Stomach smooth muscle (tissue), 2 donors: ENCODE measurements at regions not wholly inside any gene's neighbourhood (a gene's known extent, or its start where the extent isn't known, plus 50 kb on each side); places are given as distances from the start of the nearest gene placed in this dataset.

Source experiments
- H3K27ac ChIP-seq: one replicate; pipeline ENCODE4 v1.7.0; 2013; ENCODE audit warnings: mild to moderate bottlenecking, low read length, inconsistent platforms
- H3K27me3 ChIP-seq, 2 donors: one replicate each; pipeline ENCODE4 v1.7.0; 2013; ENCODE audit warnings: low read length in 2 of 2; ENCODE audit not compliant: insufficient read depth in 2 of 2, control insufficient read depth in 1 of 2
- H3K36me3 ChIP-seq, 2 donors: one replicate each; pipeline ENCODE4 v1.7.0; 2013; ENCODE audit warnings: low read length in 2 of 2; ENCODE audit not compliant: control insufficient read depth in 2 of 2, insufficient read depth in 2 of 2
- H3K4me1 ChIP-seq: one replicate; pipeline ENCODE4 v1.7.0; 2013; ENCODE audit warnings: low read length; ENCODE audit not compliant: control insufficient read depth, insufficient read depth
- H3K4me3 ChIP-seq, 2 donors: one replicate each; pipeline ENCODE4 v1.7.0; 2013; ENCODE audit warnings: low read length in 2 of 2
- H3K9ac ChIP-seq, 2 donors: one replicate each; pipeline ENCODE4 v1.7.0; 2013; ENCODE audit warnings: low read length in 2 of 2, mild to moderate bottlenecking in 1 of 2
- H3K9me3 ChIP-seq, 2 donors: one replicate each; pipeline ENCODE4 v1.7.0; 2013; ENCODE audit warnings: low read length in 2 of 2; ENCODE audit not compliant: control insufficient read depth in 2 of 2
- donor health status: healthy.
- donor health status: Pancreatic carcinoma.

- Histone ChIP-seq H3K4me1 (peaks cover 6% of the 10 kb centered on the region), H3K27me3 (no peaks in the 10 kb centered on the region), H3K9ac (no peak overlapping the region), H3K36me3 (no peaks in the 10 kb centered on the region), H3K4me3 (no peak overlapping the region), H3K27ac (no peak overlapping the region), H3K9me3 (no peaks in the 10 kb centered on the region)
Observed at GRCh38 chr5:110108520-110108919, 418.8 kb downstream of the MAN2A1 start.

DNA sequence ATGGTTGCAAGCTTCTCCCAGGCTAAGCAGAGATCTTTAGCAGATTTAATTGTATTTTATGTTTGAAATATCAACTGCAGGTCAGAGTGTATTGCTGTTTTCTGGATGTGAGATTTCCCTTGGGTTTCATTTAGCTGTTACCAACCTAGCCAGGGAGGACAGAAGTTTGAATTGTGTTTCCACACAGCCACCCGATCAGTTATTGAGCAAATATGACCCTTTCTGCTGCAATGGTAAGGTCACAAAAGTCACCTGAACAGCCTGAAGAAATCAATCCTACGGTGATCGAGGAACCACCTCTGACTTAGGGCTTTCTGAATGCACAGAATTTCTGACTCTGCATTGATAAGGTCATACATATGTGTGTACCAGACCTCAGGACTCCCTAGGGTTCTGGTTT lies 419.9 kb downstream of the MAN2A1 start:
- Histone ChIP-seq H3K27me3 (no peaks in the 10 kb centered on the region), H3K9ac (no peak overlapping the region), H3K27ac (no peak overlapping the region), H3K4me3 (no peak overlapping the region), H3K4me1 (peaks cover 6% of the 10 kb centered on the region), H3K36me3 (no peaks in the 10 kb centered on the region), H3K9me3 (no peaks in the 10 kb centered on the region)

GRCh38 chr5:110112348-110112747 lies 422.6 kb downstream of the MAN2A1 start:
- no peak overlapping the region for H3K9ac ChIP-seq
- no peaks in the 10 kb centered on the region for H3K36me3 ChIP-seq

GRCh38 chr5:110115503-110115902 lies 425.8 kb downstream of the MAN2A1 start:
- Histone ChIP-seq H3K36me3 (no peaks in the 10 kb centered on the region), H3K4me1 (no peaks in the 10 kb centered on the region), H3K4me3 (no peak overlapping the region), H3K27ac (no peak overlapping the region), H3K9me3 (peaks cover 0 to 5% of the 10 kb centered on the region in 2 donors), H3K9ac (no peak overlapping the region), H3K27me3 (no peaks in the 10 kb centered on the region)

More at GRCh38 chr5:110112348-110112747, 422.6 kb downstream of the MAN2A1 start:
- Histone ChIP-seq H3K27me3 (no peaks in the 10 kb centered on the region), H3K4me1 (no peaks in the 10 kb centered on the region), H3K9me3 (peaks cover 0 to 5% of the 10 kb centered on the region in 2 donors), H3K4me3 (no peak overlapping the region), H3K27ac (no peak overlapping the region)

- H3K4me3 ChIP-seq = no peak overlapping the region
- no peaks in the 10 kb centered on the region for H3K36me3 ChIP-seq
- no peak overlapping the region for H3K27ac ChIP-seq
- peaks cover 0 to 5% of the 10 kb centered on the region in 2 donors for H3K9me3 ChIP-seq
- H3K27me3 ChIP-seq = no peaks in the 10 kb centered on the region
- no peaks in the 10 kb centered on the region for H3K4me1 ChIP-seq
- no peak overlapping the region for H3K9ac ChIP-seq
Observed at GRCh38 chr5:110116539-110116938, 426.8 kb downstream of the MAN2A1 start.

- Histone ChIP-seq H3K27ac (no peak overlapping the region), H3K27me3 (no peaks in the 10 kb centered on the region), H3K4me3 (no peak overlapping the region), H3K4me1 (no peaks in the 10 kb centered on the region), H3K9me3 (peaks cover 0 to 14% of the 10 kb centered on the region in 2 donors), H3K9ac (no peak overlapping the region), H3K36me3 (no peaks in the 10 kb centered on the region)
Observed at GRCh38 chr5:110134963-110135935, 445.5 kb downstream of the MAN2A1 start.

GRCh38 chr5:110150199-110150598 lies 460.5 kb downstream of the MAN2A1 start:
- Histone ChIP-seq H3K9me3 (no peaks in the 10 kb centered on the region), H3K27ac (no peak overlapping the region), H3K27me3 (no peaks in the 10 kb centered on the region), H3K4me3 (no peak overlapping the region), H3K4me1 (no peaks in the 10 kb centered on the region), H3K9ac (no peak overlapping the region), H3K36me3 (no peaks in the 10 kb centered on the region)

- Histone ChIP-seq H3K4me1 (no peaks in the 10 kb centered on the region), H3K36me3 (no peaks in the 10 kb centered on the region), H3K9me3 (no peaks in the 10 kb centered on the region), H3K4me3 (no peak overlapping the region), H3K27me3 (no peaks in the 10 kb centered on the region), H3K9ac (no peak overlapping the region), H3K27ac (no peak overlapping the region)
Observed at GRCh38 chr5:110159202-110159601, 469.5 kb downstream of the MAN2A1 start.

DNA sequence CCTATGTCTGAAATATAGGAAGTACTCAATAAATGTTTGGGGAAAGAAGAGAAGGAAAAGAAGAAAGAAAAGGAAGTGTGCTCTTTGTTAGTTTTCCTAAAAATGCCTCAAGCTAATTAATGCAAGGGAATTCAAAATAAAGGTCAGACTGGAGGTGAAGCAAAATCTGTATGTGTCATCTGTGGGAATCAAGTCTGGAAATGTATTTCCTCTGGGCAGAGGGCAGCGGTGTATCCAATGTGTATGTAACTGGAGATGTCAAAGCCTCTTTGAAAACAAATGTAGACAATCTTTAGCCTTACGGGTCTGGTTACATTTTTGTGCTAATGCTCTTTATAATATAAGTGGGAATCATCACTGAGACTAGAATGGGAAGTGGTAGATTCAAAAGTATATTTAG lies 471.4 kb downstream of the MAN2A1 start:
- no peak overlapping the region for H3K4me3 ChIP-seq
- H3K27me3 ChIP-seq = no peaks in the 10 kb centered on the region
- no peaks in the 10 kb centered on the region for H3K36me3 ChIP-seq
- no peak overlapping the region for H3K9ac ChIP-seq
- H3K4me1 ChIP-seq = no peaks in the 10 kb centered on the region
- no peak overlapping the region for H3K27ac ChIP-seq
- no peaks in the 10 kb centered on the region for H3K9me3 ChIP-seq

DNA sequence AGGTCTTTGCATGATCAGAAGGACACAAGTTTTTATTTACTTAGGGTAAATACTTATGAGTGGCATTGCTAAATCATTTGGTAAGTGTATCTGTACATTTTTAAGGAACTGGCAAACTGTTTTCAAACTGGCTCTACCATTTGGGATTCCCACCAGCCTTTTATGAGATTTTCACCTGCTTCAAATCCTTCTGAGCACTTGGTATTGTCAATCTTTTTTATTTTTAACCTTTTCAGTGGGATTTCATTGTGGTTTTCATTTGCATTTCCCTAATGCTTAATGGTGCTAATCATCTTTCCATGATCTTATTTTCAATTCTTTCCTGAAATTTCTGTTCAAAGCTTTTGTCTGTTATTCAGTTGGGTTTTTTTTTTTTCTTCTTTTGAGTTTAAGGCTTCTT lies 475.6 kb downstream of the MAN2A1 start:
- Histone ChIP-seq H3K27ac (no peak overlapping the region), H3K27me3 (no peaks in the 10 kb centered on the region), H3K9ac (no peak overlapping the region), H3K36me3 (no peaks in the 10 kb centered on the region), H3K4me3 (no peak overlapping the region), H3K9me3 (no peaks in the 10 kb centered on the region), H3K4me1 (no peaks in the 10 kb centered on the region)

DNA sequence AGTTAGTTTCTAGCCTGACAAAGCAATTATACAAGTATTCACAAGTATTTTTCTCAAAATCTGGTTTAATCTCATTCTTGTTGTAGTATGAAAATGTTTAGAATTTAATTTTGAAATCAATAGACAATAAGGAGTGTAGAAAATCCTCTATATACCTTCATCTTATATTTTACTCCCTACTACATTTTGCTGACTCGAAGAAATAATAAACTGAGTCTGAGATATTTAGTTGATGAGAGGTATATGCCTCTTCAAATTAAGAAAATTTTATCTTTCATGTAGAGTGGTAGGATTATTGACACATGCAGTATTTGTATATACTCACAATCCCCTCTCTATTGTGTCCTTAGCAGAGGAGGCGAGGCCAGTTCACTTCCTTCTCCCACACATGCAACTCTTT lies 477.7 kb downstream of the MAN2A1 start:
- H3K27me3 ChIP-seq = no peaks in the 10 kb centered on the region
- H3K4me1 ChIP-seq = no peaks in the 10 kb centered on the region
- H3K27ac ChIP-seq = no peak overlapping the region

More for the DNA sequence above, 477.7 kb downstream of the MAN2A1 start:
- Histone ChIP-seq H3K36me3 (no peaks in the 10 kb centered on the region), H3K9ac (no peak overlapping the region), H3K4me3 (no peak overlapping the region), H3K9me3 (no peaks in the 10 kb centered on the region)
